GM23248 (cell line): ENCODE measurements at regions not wholly inside any gene's neighbourhood (a gene's known extent, or its start where the extent isn't known, plus 50 kb on each side); places are given as distances from the start of the nearest gene placed in this dataset.

Experiments
- EZH2 ChIP-seq: fragments of 200-600 bp; sonication (generic); IDR thresholded peaks from 2 replicates; pipeline ENCODE4 v1.6.1; 2018; ENCODE audit warnings: antibody characterized with exemption, mild to moderate bottlenecking; ENCODE audit not compliant: insufficient read depth, poor library complexity, severe bottlenecking
- EZH2phosphoT487 ChIP-seq: fragments of 200-600 bp; sonication (generic); IDR thresholded peaks from 2 replicates; pipeline ENCODE4 v1.6.1; 2018; ENCODE audit warnings: antibody characterized with exemption, moderate library complexity, mild to moderate bottlenecking, low read depth; ENCODE audit not compliant: insufficient read depth

DNA sequence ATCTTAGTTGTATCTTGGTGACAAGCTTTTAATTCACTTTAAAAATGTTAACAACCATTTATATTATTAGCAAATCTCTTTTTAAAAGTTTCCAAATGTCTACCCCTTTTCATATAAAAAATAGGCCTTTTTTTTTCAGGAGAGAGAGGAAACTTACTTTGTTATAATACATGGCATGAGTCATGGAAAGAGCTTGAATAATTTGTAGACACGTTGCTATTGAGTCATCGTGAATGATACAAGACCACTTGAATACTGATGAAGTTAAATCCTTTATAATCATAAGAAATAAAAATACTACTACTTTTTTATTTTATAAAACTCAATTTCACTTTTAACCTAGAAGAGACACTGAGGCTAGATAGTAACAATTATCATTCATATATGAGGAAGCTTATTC lies 70.3 kb upstream of the BBX start:
- no peak for TF ChIP-seq EZH2
- TF ChIP-seq EZH2phosphoT487: no peak
